ENCODE measurements at regions not wholly inside any gene's neighbourhood (a gene's known extent, or its start where the extent isn't known, plus 50 kb on each side); places are given as distances from the start of the nearest gene placed in this dataset.

DNA sequence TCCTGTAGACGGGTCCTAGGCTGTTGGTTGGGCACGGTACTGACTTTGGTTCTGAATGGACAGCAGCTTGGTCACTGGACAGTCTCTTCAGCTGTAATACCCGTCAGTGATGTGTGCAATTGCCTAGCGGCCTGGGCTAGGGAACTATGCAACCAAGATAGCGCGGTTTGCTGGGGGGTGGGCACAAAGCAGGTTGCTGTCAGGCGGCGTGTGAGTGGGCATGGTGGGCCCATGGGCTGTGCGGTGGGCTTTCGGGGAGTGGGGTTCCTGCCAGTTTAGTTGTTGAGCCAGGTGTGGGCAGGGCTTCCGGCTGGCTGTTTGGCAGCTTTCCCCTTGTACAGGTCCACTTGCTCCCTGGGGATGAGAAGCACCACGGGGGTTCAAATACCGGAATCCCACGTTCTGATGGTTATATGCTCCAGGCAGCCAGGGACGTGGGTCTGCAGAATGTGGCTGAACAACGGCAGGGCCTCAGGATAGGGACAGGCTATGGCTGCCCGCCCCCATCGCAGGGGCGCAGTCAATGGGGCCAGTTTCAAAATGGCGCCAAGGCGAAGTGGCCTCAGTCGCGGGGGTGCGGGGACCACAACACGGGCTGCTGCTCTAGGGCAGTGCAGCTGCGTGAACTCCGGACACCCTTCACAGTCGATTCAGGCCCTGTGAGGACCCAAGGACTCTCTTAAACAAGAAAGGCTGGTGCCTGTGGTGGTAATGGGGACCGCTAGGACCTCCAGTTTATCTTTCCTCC, 407.5 kb upstream of the FIGN start:
- H3K4me3 ChIP-seq (ENCODE audit: low read depth, low read length): no peak overlapping the region
- TF ChIP-seq, protein P1, sequence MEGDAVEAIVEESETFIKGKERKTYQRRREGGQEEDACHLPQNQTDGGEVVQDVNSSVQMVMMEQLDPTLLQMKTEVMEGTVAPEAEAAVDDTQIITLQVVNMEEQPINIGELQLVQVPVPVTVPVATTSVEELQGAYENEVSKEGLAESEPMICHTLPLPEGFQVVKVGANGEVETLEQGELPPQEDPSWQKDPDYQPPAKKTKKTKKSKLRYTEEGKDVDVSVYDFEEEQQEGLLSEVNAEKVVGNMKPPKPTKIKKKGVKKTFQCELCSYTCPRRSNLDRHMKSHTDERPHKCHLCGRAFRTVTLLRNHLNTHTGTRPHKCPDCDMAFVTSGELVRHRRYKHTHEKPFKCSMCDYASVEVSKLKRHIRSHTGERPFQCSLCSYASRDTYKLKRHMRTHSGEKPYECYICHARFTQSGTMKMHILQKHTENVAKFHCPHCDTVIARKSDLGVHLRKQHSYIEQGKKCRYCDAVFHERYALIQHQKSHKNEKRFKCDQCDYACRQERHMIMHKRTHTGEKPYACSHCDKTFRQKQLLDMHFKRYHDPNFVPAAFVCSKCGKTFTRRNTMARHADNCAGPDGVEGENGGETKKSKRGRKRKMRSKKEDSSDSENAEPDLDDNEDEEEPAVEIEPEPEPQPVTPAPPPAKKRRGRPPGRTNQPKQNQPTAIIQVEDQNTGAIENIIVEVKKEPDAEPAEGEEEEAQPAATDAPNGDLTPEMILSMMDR (IDR thresholded peaks at IDR 0.05; ENCODE audit: borderline replicate concordance, insufficient read depth, low read depth, low read length): no peak

DNA sequence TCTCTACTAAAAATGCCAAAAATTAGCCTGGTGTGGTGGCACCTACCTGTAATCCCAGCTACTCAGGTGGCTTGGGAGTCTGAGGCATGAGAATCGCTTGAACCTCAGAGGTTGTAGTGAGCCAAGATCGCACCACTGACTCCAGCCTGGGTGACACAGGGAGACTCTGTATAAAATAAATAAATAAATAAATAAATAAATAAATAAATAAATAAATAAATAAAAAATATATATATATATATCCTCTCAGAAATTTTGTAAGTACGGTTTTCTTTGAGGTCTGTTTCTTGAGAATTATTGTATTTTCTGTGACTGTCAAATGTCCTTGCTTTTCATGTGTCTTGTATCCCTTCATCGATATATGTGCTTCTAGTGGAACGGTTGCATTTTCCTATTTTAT, 406.9 kb upstream of the FIGN start:
- TF ChIP-seq, protein P1 (IDR thresholded peaks at IDR 0.05; ENCODE audit: borderline replicate concordance, insufficient read depth, low read depth, low read length): no peak

DNA sequence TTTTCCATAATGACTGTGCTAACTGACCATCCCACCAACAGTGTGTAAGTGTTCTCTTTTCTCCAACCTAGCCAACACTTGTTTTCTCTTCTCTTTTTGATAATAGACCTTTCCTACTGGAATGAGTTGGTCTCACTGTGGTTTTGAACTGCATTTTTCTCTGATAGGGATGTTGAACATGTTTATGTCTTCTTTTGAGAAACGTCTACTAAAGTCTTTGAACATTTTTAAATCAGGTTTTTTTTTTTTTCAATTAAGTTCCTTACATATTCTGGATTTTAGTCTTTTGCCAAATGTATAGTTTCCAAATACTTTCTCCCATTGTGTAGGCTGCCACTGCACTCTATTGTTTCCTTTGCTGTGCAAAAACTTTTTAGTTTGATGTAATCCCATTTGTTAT, 405.5 kb upstream of the FIGN start:
- no peak overlapping the region for H3K4me3 ChIP-seq (ENCODE audit: low read depth, low read length)
- TF ChIP-seq, protein P1 (IDR thresholded peaks at IDR 0.05; ENCODE audit: borderline replicate concordance, insufficient read depth, low read depth, low read length): no peak

More for the DNA sequence above, 406.9 kb upstream of the FIGN start:
- H3K4me3 ChIP-seq (ENCODE audit: low read depth, low read length): no peak overlapping the region

DNA sequence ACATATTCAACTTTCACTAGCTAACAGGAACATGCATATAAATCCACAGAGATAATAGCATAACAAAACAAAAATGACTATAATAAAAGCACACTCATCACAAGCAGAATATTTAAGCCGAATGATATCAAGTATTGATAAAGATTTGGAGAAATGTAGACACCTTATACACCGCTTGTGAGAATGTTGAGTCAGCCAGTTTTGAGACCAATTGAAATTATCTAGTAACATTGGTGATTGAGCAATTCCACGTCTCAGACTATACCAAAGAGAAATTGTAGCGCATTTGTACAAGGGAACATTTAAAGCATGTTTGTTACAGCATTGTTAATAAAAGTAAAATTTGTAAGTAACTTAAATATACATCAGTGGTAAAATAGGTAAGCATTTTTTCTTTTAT, 402.9 kb upstream of the FIGN start:
- TF ChIP-seq, protein P1 (IDR thresholded peaks at IDR 0.05; ENCODE audit: borderline replicate concordance, insufficient read depth, low read depth, low read length): no peak
- H3K4me3 ChIP-seq (ENCODE audit: low read depth, low read length): no peak overlapping the region

DNA sequence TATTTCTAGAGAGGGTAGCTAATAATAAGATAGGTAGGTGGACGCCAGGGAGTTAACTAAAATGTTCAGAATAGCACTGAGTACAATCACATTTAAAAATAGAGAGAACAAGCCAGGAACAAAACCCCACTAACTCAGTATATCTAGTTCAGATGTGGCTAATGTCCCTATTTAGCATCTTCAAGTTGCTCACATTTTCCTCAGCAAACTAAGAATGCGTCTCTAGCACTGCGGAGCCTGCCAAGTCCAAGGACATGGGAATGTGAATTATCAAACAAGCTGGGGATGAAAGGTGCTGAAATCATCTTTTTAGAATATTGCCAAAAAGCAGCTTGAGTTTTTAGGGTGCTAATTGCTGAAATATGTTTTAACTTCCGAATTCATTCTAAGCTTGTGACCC, 398.5 kb upstream of the FIGN start:
- TF ChIP-seq, protein P1 (IDR thresholded peaks at IDR 0.05; ENCODE audit: borderline replicate concordance, insufficient read depth, low read depth, low read length): no peak
- no peak overlapping the region for H3K4me3 ChIP-seq (ENCODE audit: low read depth, low read length)

DNA sequence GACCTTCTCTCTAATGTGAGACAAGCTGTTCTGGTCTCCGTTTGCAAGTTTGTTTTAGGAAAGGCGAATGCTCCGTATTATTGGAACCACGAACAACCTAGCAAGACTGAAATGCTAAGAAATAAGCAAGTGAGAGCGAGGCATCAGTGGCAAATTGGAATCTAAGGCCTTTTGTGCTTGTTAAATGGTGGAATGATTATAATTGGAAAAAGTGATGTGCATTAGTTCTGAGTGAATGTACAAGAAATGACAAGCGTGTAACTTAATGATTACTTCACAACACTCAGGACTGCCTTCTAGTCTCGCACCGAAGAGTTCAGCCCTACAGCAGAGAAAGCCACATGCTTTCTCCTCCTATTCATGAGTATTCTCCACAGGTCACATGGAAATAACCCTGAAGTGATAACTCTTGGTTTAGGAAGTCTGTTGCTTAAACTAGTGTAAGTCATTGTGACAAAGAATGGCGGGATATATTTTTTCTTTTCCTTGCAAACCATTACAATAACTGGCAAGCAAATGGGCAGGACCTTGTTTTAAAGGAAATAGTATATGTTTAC, 392.2 kb upstream of the FIGN start:
- no peak overlapping the region for H3K4me3 ChIP-seq (ENCODE audit: low read depth, low read length)
- TF ChIP-seq, protein P1 (IDR thresholded peaks at IDR 0.05; ENCODE audit: borderline replicate concordance, insufficient read depth, low read depth, low read length): no peak
